ENCODE measurements at regions not wholly inside any gene's neighbourhood (a gene's known extent, or its start where the extent isn't known, plus 50 kb on each side); places are given as distances from the start of the nearest gene placed in this dataset.

- intact Hi-C loops (cut with micrococcal nuclease), result no loop called here
- no TSS peak for BruUV-seq (replicated peaks)
- H3K4me1 Mint-ChIP-seq (ENCODE audit: insufficient read depth, unreplicated experiment), result no peaks in the 10 kb centered on the region
- no peak overlapping the region for H3K27ac Mint-ChIP-seq (ENCODE audit: low read depth, unreplicated experiment)
- no peaks in the 10 kb centered on the region for H3K27me3 Mint-ChIP-seq (ENCODE audit: insufficient read depth, unreplicated experiment)
- no peaks in the 10 kb centered on the region for H3K9me3 Mint-ChIP-seq (ENCODE audit: unreplicated experiment)
- no peak overlapping the region for H3K4me3 Mint-ChIP-seq (ENCODE audit: unreplicated experiment)
- TF ChIP-seq CTCF (IDR thresholded peaks at IDR 0.05; ENCODE audit: unreplicated experiment), result no peak
- DNase-seq (ENCODE audit: unreplicated experiment), result no peak
- no peaks in the 10 kb centered on the region for H3K36me3 Mint-ChIP-seq (ENCODE audit: insufficient read depth, unreplicated experiment)
- CTCF ChIA-PET, result interaction anchor here (0.6 kb wide), 1 partner anchor 112 kb away, joined by 3 read pairs; no protein-coding TSS in a partner anchor
- POLR2A ChIA-PET, result interaction anchor here (0.6 to 0.7 kb wide), 2 partner anchors 95 to 399 kb away, joined by 3 read pairs; no protein-coding TSS in a partner anchor
These were observed 301.9 kb upstream of the NR2F2 start for GRCh38 chr15:96028620-96029019.

GRCh38 chr15:96029172-96029571, 301.3 kb upstream of the NR2F2 start:
- CTCF ChIA-PET, result no interaction called here
- no peaks in the 10 kb centered on the region for H3K27me3 Mint-ChIP-seq (ENCODE audit: insufficient read depth, unreplicated experiment)
- H3K9me3 Mint-ChIP-seq (ENCODE audit: unreplicated experiment), result no peaks in the 10 kb centered on the region
- H3K4me3 Mint-ChIP-seq (ENCODE audit: unreplicated experiment), result no peak overlapping the region
- POLR2A ChIA-PET, result interaction anchor here (0.6 kb wide), 1 partner anchor 94 kb away, joined by 3 read pairs; no protein-coding TSS in a partner anchor
- DNase-seq (ENCODE audit: unreplicated experiment), result no peak
- H3K36me3 Mint-ChIP-seq (ENCODE audit: insufficient read depth, unreplicated experiment), result no peaks in the 10 kb centered on the region
- no TSS peak for BruUV-seq (replicated peaks)
- intact Hi-C loops (cut with micrococcal nuclease), result no loop called here
- no peak overlapping the region for H3K27ac Mint-ChIP-seq (ENCODE audit: low read depth, unreplicated experiment)
- no peak for TF ChIP-seq CTCF (IDR thresholded peaks at IDR 0.05; ENCODE audit: unreplicated experiment)
- H3K4me1 Mint-ChIP-seq (ENCODE audit: insufficient read depth, unreplicated experiment), result no peaks in the 10 kb centered on the region

GRCh38 chr15:96031426-96032110, 298.9 kb upstream of the NR2F2 start:
- no peak for TF ChIP-seq CTCF (IDR thresholded peaks at IDR 0.05; ENCODE audit: unreplicated experiment)
- DNase-seq (ENCODE audit: unreplicated experiment), result no peak
- Mint-ChIP-seq H3K27ac (ENCODE audit: low read depth, unreplicated experiment) (no peak overlapping the region), H3K36me3 (ENCODE audit: insufficient read depth, unreplicated experiment) (no peaks in the 10 kb centered on the region), H3K9me3 (ENCODE audit: unreplicated experiment) (no peaks in the 10 kb centered on the region), H3K4me3 (ENCODE audit: unreplicated experiment) (no peak overlapping the region), H3K4me1 (ENCODE audit: insufficient read depth, unreplicated experiment) (no peaks in the 10 kb centered on the region), H3K27me3 (ENCODE audit: insufficient read depth, unreplicated experiment) (no peaks in the 10 kb centered on the region)
- no TSS peak for BruUV-seq (replicated peaks)
- intact Hi-C loops (cut with micrococcal nuclease), result loop anchor here (10.0 kb wide), 1 partner anchor 277 kb away; no protein-coding TSS in a partner anchor
- ChIA-PET POLR2A (no interaction called here), CTCF (no interaction called here)

- ChIA-PET CTCF (no interaction called here), POLR2A (no interaction called here)
- no TSS peak for BruUV-seq (replicated peaks)
- TF ChIP-seq CTCF (IDR thresholded peaks at IDR 0.05; ENCODE audit: unreplicated experiment), result no peak
- Mint-ChIP-seq H3K9me3 (ENCODE audit: unreplicated experiment) (no peaks in the 10 kb centered on the region), H3K36me3 (ENCODE audit: insufficient read depth, unreplicated experiment) (no peaks in the 10 kb centered on the region), H3K27me3 (ENCODE audit: insufficient read depth, unreplicated experiment) (no peaks in the 10 kb centered on the region), H3K4me3 (ENCODE audit: unreplicated experiment) (no peak overlapping the region), H3K27ac (ENCODE audit: low read depth, unreplicated experiment) (no peak overlapping the region), H3K4me1 (ENCODE audit: insufficient read depth, unreplicated experiment) (no peaks in the 10 kb centered on the region)
- DNase-seq (ENCODE audit: unreplicated experiment), result no peak
- intact Hi-C loops (cut with micrococcal nuclease), result loop anchor here (10.0 kb wide), 1 partner anchor 280 kb away; no protein-coding TSS in a partner anchor
These were observed 295.4 kb upstream of the NR2F2 start for GRCh38 chr15:96035091-96035490.

All from MCF 10A (cell line).